Hematopoietic multipotent progenitor cell treated with erythropoietin and hydrocortisone succinate and interleukin-3 and kit ligand, for 17 days (in vitro differentiated cells): ENCODE measurements at regions not wholly inside any gene's neighbourhood (a gene's known extent, or its start where the extent isn't known, plus 50 kb on each side); places are given as distances from the start of the nearest gene placed in this dataset.

Experiments
- DNase-seq: peaks from one replicate; pipeline ENCODE4 v3.0.0-alpha.2; 2015; ENCODE audit warnings: low spot score

GRCh38 chr2:128578406-128579390 lies 260.0 kb upstream of the HS6ST1 start:
- no peak for DNase-seq

DNA sequence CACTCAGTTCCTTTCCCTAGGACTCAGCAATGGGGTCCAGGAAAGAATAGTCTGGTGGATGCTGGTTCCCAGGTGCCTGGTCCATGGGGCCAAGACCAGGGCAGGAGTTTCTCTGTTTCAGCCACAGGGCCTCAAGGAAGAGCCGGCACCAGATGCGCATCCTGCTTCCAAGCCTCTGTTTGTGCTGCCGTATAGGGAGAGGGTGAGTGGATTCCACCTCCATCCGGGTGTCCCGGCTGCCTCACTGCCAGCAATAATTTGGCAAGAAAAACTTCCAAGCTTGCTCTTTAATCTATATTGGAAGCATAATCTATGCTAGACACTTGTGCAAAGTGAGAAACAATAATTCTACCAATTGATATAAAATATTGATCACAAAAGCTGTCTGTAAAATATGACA lies 261.2 kb upstream of the HS6ST1 start:
- no peak for DNase-seq

DNA sequence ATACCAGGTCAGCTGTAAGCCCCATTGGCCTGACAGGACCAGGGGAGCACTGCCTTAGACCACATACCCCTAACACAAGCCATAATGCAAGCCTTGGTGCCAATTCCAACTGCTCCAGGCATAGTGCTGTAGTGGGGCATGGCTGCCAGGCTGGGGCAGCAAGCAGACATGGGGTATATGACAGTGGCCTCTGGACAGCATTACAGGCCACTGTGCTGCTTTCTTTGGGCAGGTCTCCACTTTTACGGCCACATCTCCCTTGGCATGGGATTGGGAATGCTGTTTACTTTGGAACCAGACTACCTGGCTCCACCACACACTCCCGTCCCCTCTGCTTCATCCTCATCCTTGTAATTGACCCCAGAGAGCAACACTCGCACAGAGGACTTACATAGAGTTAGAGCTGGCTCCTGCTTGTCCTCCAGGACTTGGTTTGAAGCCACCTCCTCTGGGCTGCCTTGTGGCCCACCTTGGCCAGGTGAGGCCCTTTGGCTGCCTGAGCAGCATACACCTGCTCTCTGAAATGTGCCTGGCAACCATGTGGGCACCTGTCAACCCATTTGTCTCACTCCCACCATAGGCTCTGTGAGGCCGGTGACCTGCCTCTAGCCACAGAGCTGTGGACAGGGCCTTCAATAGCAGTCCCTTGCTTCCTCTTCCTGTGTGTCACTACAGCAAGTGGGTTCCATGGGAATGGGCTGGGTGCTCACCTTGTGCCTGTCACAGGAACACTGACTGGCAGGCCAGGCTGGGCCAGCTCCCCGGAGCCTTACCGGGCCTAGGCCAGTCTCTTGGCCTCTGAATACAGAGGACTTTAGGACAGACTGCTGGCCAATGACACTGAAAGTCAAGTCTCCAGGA lies 262.6 kb upstream of the HS6ST1 start:
- no peak for DNase-seq

DNA sequence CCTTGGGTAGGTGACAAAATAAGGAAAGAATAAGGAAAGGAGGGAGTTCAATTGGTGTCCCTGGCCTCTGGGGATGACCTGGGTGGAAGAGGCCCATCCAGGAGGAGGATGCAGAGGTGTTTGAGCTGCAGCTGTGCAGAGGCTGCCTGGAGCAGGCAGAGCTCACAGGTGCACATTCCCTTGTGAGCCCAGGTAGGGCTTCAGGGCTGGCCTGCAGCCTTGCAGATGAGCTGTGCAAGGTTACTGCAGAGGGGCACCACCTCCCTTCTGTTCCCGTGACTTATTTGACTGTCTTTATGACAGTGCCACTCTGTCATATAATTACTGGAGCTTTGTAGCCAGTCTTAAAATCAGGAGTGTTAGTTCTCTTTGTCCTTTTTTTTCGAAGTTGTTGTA lies 263.2 kb upstream of the HS6ST1 start:
- DNase-seq, result no peak

DNA sequence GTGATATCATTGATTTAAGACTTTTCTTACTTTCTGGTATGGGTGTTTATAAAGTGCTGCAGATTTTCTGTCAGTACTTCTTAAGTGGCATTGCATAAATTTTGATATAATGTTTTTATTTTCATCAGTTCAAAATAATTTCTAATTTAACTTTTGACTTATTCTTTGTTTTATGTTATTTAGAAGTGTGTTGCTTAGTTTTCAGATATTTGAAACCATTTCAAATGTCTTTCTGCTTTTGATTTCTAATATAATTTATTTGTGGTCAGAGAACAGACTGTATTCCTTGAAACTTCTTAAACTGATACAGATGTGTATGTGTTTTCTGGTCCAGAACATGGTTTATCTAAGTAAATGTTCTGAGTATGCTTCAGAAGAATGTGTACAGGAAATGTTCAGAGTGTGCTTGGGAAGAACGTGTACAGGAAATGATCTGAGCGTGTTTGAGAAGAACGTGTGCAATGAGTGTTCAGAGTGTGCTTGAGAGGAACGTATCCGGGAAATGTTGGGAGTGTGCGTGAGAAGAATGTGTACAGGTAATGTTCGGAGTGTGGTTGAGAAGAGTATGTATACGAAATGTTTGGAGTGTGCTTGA lies 265.7 kb upstream of the HS6ST1 start:
- no peak for DNase-seq

- no peak for DNase-seq
Measured at GRCh38 chr2:128585706-128586105, 267.0 kb upstream of the HS6ST1 start.

DNA sequence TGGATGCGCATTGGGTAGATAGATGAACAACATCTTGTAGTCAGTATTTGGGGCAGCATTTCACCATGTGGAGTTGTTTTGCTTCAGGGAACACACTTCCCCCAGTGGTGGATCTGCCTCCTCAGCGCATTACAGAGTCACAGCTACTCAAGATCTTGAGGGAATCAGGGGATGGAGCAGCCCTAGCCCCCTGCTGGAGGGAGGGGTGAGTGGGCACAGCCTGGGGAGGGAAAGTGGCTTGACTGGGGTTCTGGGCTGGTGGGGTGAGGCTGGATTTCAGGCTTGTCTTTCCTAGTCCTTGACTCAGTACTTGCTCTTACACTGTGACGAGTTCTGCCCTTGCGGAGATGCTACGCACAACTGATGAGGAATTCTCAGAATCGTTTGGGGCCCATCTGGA lies 271.0 kb upstream of the HS6ST1 start:
- DNase-seq, result no peak

DNA sequence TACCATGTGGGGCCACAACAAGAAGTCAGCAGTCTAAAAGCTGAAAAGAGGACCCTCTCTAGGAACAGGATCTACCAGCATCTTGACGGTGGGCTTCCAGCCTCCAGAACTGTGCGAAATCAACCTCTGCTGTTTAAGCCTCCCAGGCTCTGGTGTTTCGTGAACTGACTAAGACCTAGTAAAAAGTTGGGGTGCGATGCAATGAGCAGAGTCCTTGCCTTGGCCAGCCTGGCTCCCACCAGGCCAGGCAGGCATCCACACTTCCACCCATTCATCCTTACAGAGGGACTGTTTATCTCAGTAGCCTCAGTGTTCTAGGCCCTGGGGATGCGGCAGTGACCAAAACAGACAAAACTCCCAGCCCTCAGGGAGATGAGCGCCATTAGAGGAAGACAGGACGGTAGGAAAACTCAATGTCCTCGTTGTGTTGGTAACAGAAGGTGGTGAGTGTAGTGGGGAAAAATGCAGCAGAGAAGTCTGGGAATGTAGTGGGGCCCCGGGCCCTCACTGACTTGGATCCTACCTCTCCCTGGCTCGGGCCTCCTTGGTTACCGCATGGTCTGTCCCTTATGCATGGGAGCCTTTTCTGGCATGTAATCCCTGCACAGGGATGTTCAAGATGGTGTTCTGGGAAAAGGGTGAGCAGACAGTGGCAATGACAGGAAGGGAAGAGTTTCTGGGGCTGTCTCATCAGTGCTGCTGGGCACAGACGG lies 271.8 kb upstream of the HS6ST1 start:
- DNase-seq, result no peak

- no peak for DNase-seq
Measured at GRCh38 chr2:128591022-128591860, 272.6 kb upstream of the HS6ST1 start.

- no peak for DNase-seq
Measured at GRCh38 chr2:128591861-128592822, 273.5 kb upstream of the HS6ST1 start.

DNA sequence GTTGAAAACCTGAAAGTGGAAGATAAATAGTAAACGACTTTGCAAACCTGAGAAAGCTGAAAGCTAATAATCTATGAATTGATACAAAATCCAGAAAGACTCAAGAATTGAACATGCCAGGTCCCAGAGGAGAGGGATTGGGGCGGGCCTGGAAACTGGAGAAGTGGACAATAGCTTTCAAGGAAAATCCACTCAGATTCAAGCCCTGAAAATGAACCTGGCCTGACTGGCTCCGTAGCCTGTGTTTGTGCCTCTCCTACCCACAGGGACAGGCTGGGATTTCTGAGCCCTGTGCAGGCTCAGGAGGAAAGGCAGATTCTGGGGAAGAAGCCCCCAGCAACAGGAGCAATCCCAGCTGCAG lies 274.8 kb upstream of the HS6ST1 start:
- DNase-seq, result no peak

- no peak for DNase-seq
Measured at GRCh38 chr2:128593879-128594650, 275.4 kb upstream of the HS6ST1 start.

DNA sequence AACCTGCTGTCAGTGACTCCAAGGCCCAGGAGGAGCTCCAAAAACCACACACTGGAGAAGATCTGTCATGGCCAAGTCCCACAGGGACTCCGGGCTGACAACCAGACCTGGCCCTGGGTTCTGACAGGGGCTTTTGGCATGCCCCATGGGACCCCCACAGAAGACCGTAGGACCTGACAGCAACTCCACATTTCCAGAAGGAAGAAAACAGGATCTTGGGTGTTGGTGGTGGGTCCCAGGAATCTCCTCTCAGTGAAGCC lies 275.9 kb upstream of the HS6ST1 start:
- no peak for DNase-seq

DNA sequence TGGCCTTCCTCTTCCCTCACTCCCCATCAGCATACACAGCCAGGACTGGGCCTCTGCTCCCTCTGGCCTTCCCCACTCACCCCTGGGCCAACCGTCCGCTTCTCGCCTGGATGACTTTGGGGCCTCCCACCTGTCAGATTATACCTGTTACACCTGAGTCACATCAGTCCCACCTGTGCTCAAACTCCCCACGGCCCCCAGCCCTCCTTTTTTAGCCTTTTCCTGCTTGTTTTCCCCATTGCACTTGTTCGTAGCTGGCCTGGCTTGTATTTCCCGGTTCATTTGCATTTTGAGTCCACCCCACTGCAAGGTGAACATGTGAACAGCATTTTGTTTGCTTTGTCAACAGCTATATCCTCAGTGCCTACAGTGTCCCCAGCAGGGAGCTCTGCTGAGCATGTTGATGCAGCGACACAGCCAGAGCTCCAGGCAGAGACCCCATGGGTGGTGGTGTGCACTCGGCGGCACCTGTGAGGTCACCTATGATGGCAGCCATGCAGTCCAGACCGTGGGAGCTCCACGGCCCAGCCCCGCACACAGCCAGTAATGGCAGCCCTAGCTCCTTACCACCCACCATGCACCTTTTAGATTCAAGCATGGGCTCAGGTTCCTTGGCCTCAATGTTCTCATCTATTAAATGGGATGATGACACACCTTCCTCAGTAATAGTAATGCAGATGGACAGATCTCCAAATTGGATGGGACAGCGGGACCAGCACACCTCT lies 276.4 kb upstream of the HS6ST1 start:
- no peak for DNase-seq

GRCh38 chr2:128595763-128596395 lies 277.2 kb upstream of the HS6ST1 start:
- DNase-seq, result no peak

GRCh38 chr2:128596396-128597120 lies 277.9 kb upstream of the HS6ST1 start:
- no peak for DNase-seq

- DNase-seq, result no peak
Measured at GRCh38 chr2:128597121-128597762, 278.6 kb upstream of the HS6ST1 start.
